SW480 (cell line): ENCODE measurements at regions not wholly inside any gene's neighbourhood (a gene's known extent, or its start where the extent isn't known, plus 50 kb on each side); places are given as distances from the start of the nearest gene placed in this dataset.
"Not testable (repeated sequence)": the region's sequence is repeated elsewhere in the genome, so short reads cannot be mapped to it uniquely, and the experiment has no call there.

ENCODE experiments used
- DNase-seq: peaks from one replicate; pipeline ENCODE4 v3.0.0-alpha.2; 2016; ENCODE audit warnings: low spot score

- DNase-seq = no peak
Observed at GRCh38 chr4:147102596-147102995, 156.9 kb upstream of the TTC29 start.

- no peak for DNase-seq
Observed at GRCh38 chr4:147103403-147103946, 157.8 kb upstream of the TTC29 start.

GRCh38 chr4:147104768-147105167 is 159.1 kb upstream of the TTC29 start:
- no peak for DNase-seq

DNA sequence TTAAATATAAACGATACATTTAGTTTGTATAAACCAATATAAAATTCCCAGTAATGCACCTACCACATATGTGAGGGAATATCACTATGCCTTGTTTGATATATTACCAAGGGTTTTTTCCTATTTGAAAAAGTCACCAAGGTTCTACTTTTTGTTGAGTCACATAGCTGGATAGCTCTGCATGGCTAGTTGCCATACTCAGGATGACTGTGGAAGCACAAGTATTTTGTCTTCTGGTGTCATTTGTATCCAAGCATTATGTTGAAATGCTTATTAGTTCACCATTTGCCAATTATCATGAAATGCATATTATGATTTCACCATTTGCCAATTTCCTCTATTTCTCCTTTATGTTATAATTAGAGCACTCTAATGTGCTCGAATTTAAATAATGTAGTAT is 162.7 kb upstream of the TTC29 start:
- DNase-seq = no peak

DNA sequence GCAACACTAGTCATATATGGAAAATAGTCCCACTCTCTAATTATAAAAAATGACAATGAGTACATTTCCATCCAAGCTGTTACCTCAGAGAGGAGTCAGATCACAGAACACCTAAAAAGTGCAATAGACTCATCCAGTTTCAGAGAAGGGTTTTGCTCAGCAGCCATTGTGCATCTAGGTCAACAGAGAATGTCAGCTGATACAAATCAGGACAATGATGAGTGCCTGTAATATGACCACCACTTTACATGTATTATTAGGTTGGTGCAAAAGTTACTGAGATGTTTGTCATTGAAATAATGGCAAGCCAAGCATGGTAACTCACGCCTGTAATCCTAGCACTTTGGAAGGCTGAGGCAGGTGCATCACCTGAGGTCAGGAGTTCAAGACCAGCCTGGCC is 164.1 kb upstream of the TTC29 start:
- DNase-seq = no peak

- peak; percentile 11 for DNase-seq
Observed at GRCh38 chr4:147110473-147111367, 165.1 kb upstream of the TTC29 start.

DNA sequence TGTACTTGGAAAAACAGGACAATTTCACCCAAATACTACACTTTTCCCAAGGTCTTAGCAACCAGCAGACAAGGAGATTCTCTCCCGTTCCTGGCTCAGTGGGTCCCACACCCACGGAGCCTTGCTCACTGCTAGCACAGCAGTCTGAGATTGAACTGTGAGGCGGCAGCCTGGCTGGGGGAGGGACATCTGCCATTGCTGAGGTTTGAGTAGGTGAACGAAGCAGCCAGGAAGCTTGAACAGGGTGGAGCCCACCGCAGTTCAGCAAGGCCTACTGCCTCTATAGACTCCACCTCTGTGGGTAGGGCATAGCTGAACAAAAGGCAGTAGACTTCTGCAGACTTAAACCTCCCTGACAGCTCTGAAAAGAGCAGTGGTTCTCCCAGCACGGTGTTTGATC is 166.5 kb upstream of the TTC29 start:
- not testable (repeated sequence) for DNase-seq

DNA sequence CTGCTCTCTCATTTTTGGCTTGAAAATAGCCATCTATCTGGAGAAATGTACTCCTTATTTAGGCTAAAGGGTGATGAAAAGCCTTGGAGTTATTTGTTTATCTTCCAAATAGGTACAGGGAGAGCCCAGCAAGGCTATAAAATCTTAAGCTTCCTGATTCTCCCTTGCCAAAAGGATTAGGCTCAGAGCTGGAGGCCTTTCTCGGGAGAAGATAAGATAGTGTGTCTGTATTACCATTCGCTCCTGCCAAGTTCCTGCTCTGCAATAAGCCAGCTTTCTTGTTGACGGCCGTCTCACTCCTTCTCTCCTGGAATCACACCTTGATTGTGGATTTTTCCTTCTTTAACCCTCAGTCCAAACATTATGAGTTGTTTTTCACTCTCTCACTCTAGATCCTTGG is 171.8 kb upstream of the TTC29 start:
- DNase-seq = no peak

GRCh38 chr4:147118528-147118927 is 172.9 kb upstream of the TTC29 start:
- no peak for DNase-seq

- no peak for DNase-seq
Observed at GRCh38 chr4:147122685-147123084, 177.0 kb upstream of the TTC29 start.

- no peak for DNase-seq
Observed at GRCh38 chr4:147123146-147123545, 177.5 kb upstream of the TTC29 start.

DNA sequence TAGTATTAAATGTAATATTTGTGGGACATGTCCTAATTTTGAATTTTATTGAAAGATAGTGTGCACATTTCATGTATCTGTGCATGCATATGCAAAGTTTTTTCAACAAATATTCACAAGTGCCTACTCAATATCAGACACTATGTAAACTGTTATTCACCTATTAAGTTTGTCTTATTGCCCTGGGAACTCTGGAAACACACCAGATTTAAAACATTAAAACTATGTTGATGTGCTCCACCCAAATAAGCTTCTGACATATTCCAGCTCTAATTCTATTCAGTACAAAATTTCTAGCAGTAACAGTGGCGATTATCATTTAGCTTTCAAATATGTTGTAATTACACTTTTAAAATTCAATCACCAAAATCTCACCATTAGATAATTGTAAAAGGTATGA is 183.1 kb upstream of the TTC29 start:
- no peak for DNase-seq

DNA sequence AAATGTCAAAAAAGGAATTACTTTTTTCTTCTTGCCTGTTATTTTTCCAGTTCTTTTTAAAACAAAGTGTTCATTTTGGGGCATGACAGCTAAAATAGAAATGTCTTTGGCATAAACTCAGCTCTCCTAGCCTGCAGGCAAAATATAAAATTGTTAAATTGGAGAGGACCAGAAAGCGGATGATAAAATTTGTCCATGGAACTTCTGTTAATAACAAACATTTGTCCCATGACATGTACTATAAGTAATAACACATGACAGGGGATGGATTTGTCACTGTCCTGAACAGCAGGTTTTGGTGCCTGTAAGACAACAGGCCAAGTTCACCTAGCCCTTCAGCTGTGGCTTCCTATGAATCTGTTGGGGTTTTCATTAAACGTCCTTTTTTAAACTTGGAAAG is 184.0 kb upstream of the TTC29 start:
- DNase-seq = no peak

- no peak for DNase-seq
Observed at GRCh38 chr4:147134536-147135210, 189.0 kb upstream of the TTC29 start.

DNA sequence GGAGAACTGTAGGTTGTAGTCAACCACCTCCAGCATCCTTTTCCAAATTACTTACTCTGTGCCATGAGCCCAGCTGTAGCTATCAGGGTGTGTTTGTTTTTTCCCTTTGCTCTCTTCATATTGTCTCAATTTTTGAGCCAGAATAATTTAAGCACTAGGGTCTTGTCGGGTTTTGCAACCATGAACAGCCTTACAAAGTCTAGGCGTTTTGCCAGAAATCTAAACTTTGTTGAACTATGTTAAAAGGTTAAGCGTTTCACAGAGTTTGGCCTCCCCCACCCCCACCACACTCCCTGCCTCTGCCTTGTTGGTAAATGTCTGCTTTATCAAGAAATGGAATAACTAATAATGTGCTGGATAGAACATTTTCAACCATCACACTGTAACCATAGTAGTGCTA is 190.6 kb upstream of the TTC29 start:
- no peak for DNase-seq

- DNase-seq = no peak
Observed at GRCh38 chr4:147136751-147137150, 191.1 kb upstream of the TTC29 start.

DNA sequence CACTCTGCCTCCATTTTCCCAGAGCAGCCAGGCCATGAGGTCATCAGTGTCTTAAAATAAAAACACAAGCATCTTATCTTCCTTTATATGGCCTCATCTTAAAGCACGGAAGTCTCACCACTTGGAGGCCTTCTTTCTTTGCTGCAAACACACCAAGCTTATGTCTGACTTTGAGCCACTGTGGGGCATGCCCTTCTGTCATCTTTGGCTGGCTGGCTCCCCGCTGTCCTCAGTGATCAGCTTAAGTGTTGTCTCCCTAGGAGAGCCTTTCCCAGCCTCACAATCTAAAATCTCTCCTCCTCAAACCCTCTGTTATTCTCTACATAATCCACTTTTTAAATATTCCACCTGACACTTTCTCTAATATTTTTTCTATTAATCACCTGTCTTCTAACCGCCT is 191.6 kb upstream of the TTC29 start:
- DNase-seq = no peak

GRCh38 chr4:147138171-147138570 is 192.5 kb upstream of the TTC29 start:
- no peak for DNase-seq

DNA sequence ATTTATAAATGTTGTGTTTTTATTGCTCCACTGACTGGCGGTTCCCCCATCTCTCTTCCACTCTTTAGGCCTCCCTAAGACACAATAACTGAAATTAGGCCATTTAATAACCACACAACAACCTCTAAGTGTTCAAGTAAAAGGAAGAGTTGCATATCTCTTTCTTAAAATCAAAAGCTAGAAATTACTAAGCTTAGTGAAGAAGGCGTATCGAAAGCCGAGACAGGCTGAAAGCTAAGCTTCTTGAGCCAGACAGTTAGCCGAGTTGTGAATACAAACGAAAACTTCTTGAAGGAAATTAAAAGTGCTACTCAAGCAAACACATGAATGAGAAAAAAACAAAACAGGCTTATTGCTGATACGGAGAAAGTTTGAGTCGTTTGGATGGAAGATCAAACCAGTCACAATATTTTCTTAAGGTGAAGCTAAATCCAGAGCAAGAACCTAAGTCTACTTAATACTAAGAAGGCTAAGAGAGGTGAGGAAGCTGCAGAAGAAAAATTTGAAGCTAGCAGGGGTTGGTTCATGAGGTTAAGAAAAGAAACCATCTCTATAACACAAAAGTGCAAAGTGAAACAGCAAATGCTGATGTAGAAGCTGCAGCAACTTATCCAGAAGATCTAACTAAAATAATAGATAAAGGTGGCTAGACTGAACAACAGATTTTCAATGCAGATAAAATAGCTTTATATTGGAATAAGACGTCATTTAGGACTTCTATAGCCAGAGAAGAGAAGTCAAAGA is 194.0 kb upstream of the TTC29 start:
- no peak for DNase-seq

GRCh38 chr4:147151763-147152162 is 206.1 kb upstream of the TTC29 start:
- DNase-seq = no peak

DNA sequence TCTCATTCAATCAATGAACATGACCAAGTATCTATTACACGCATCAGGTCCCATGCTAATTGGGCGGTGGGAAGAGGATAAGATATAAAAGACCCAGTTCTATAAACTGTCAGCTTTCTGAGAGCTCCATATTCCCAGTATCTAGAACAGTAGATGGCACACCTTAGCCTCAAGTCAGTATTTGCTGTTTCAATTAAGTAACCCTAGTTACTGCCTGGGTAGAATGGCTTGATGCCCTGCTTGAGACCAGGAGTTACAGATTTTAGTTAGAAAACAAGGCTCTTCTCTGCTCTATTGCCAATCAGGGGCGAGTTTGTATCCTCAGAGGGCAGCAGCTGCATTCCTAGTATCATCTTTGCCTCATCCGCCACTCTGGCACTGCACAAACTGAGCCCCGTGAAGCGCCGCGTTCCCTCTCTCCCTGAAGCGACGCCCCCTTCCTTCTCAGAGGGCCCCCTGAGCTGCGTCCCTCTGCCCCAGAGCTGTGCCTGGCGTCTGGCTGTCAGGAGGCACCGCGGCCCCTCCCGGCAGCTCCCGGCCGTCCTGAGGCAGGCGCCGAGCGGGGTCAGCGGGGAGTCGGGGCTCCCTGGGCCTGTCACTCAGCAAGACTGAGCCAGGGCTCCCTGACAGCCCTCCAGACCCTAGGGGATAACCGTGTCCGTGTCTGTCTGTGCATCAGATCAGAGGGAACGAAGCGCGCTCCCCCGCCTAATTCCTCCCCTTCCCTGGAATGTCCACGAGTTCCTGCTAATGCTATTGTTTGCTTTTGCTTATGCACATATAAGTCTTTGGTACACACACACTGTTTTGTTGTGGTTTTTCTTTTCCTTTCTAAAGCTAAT is 212.4 kb upstream of the TTC29 start:
- peak; percentile 68 for DNase-seq
